Naive thymus-derived CD4-positive, alpha-beta T cell (primary cell): ENCODE measurements at regions not wholly inside any gene's neighbourhood (a gene's known extent, or its start where the extent isn't known, plus 50 kb on each side); places are given as distances from the start of the nearest gene placed in this dataset.

Source experiments
- ATAC-seq: fragments of 150-1000 bp; cut with Tn5 transposase; 2 replicates; pipeline ENCODE4 v1.10.0; 2021; ENCODE audit warnings: mild to moderate bottlenecking, moderate library complexity
- CTCF ChIA-PET: fragments of 350-600 bp; sonication (Branson Sonifier 250); formaldehyde crosslinking; loops from one replicate; lab custom pipeline; 2021; ENCODE audit warnings: antibody characterized with exemption; lab: Charles Lee
- POLR2A ChIA-PET: fragments of 350-600 bp; sonication (Branson Sonifier 250); formaldehyde crosslinking; loops from one replicate; lab custom pipeline; 2021; ENCODE audit warnings: antibody characterized with exemption, inconsistent platforms; lab: Charles Lee
- DNase-seq, 9 donors: peaks; one replicate each; pipeline versions ENCODE4 v3.0.0 to v3.0.0-alpha.2; 2020 to 2022; ENCODE audit warnings: mixed read lengths in 1 of 9
- H3K27ac ChIP-seq: one replicate; pipeline ENCODE4 v1.7.0; 2013; ENCODE audit warnings: mild to moderate bottlenecking, low read depth, low read length, moderate library complexity
- H3K27me3 ChIP-seq, 2 donors: one replicate each; pipeline ENCODE4 v1.7.0; 2013; ENCODE audit warnings: low read length in 2 of 2, mild to moderate bottlenecking in 2 of 2, moderate library complexity in 2 of 2; ENCODE audit not compliant: control insufficient read depth in 2 of 2, insufficient read depth in 2 of 2
- H3K36me3 ChIP-seq, 3 experiments: 1 replicate in 2 of 3; 2 replicates in 1 of 3; pipeline ENCODE4 v1.7.0; 2013; ENCODE audit warnings: low read length in 3 of 3, mild to moderate bottlenecking in 3 of 3, moderate library complexity in 1 of 3; ENCODE audit not compliant: insufficient read depth in 3 of 3, control insufficient read depth in 2 of 3
- H3K4me1 ChIP-seq, 2 donors: one replicate each; pipeline ENCODE4 v1.7.0; 2013; ENCODE audit warnings: low read length in 2 of 2, mild to moderate bottlenecking in 2 of 2, moderate library complexity in 1 of 2; ENCODE audit not compliant: control insufficient read depth in 2 of 2, insufficient read depth in 2 of 2
- H3K4me3 ChIP-seq: 2 replicates; pipeline ENCODE4 v1.7.0; 2013; ENCODE audit warnings: mild to moderate bottlenecking, low read length
- H3K9me3 ChIP-seq, 3 experiments: 1 replicate in 2 of 3; 2 replicates in 1 of 3; pipeline ENCODE4 v1.7.0; 2013; ENCODE audit warnings: low read length in 3 of 3; ENCODE audit not compliant: control insufficient read depth in 2 of 3
- H3K27ac Mint-ChIP-seq, 9 donors: one replicate each; pipeline ENCODE4 v1.8.0; 2020 to 2022; ENCODE audit warnings: mixed read lengths in 9 of 9, mild to moderate bottlenecking in 8 of 9, moderate library complexity in 5 of 9, inconsistent platforms in 2 of 9
- H3K27me3 Mint-ChIP-seq, 5 donors: one replicate each; pipeline ENCODE4 v1.8.0; 2021 to 2022; ENCODE audit warnings: mixed read lengths in 5 of 5, mild to moderate bottlenecking in 1 of 5
- H3K36me3 Mint-ChIP-seq, 5 donors: one replicate each; pipeline ENCODE4 v1.8.0; 2020 to 2022; ENCODE audit warnings: mixed read lengths in 5 of 5, mild to moderate bottlenecking in 3 of 5, inconsistent platforms in 1 of 5
- H3K4me1 Mint-ChIP-seq, 7 donors: one replicate each; pipeline ENCODE4 v1.8.0; 2020 to 2022; ENCODE audit warnings: mixed read lengths in 7 of 7, mild to moderate bottlenecking in 3 of 7, inconsistent platforms in 1 of 7
- H3K4me3 Mint-ChIP-seq, 10 donors: one replicate each; pipeline ENCODE4 v1.8.0; 2020 to 2022; ENCODE audit warnings: mild to moderate bottlenecking in 10 of 10, mixed read lengths in 10 of 10, moderate library complexity in 6 of 10, inconsistent platforms in 2 of 10
- H3K9me3 Mint-ChIP-seq, 11 donors: one replicate each; pipeline ENCODE4 v1.8.0; 2020 to 2022; ENCODE audit warnings: mixed read lengths in 11 of 11, mild to moderate bottlenecking in 4 of 11, inconsistent platforms in 1 of 11, moderate library complexity in 1 of 11
- intact Hi-C, 2 donors: fragments of 100-400 bp; cut with micrococcal nuclease; formaldehyde crosslinking; loops; one replicate each; pipeline ENCODE4 v1.15.1; 2023

- Histone ChIP-seq H3K9me3 (no peaks in the 10 kb centered on the region), H3K36me3 (no peaks in the 10 kb centered on the region), H3K27ac (no peak overlapping the region), H3K4me3 (no peak overlapping the region), H3K4me1 (no peaks in the 10 kb centered on the region), H3K27me3 (no peaks in the 10 kb centered on the region)
- ChIA-PET POLR2A (no interaction called here), CTCF (no interaction called here)
- intact Hi-C loops: no loop called here
- Mint-ChIP-seq H3K9me3 (peaks cover 0 to 3% (median 0%) of the 10 kb centered on the region in 11 donors), H3K4me3 (no peak overlapping the region), H3K36me3 (peaks cover 0 to 9% (median 0%) of the 10 kb centered on the region in 5 donors), H3K27ac (peak overlapping the region in 1 of 9 donors; percentile 39), H3K27me3 (peaks cover 0 to 3% (median 0%) of the 10 kb centered on the region in 5 donors), H3K4me1 (peaks cover 0 to 25% (median 2%) of the 10 kb centered on the region in 7 donors)
- DNase-seq (no peak), ATAC-seq (no peak)
These were observed 135.3 kb downstream of the RPLP1 start for GRCh38 chr15:69587723-69588426.

GRCh38 chr15:69590201-69590710 is 137.6 kb downstream of the RPLP1 start:
- Histone ChIP-seq H3K9me3 (no peaks in the 10 kb centered on the region), H3K27ac (no peak overlapping the region), H3K27me3 (no peaks in the 10 kb centered on the region), H3K4me1 (no peaks in the 10 kb centered on the region), H3K4me3 (no peak overlapping the region), H3K36me3 (no peaks in the 10 kb centered on the region)
- intact Hi-C loops: loop anchor here in 1 of 2 donors (5.0 kb wide), 1 partner anchor 562 kb away; no protein-coding TSS in a partner anchor
- no peak for ATAC-seq
- Mint-ChIP-seq H3K27me3 (peaks cover 0 to 5% (median 0%) of the 10 kb centered on the region in 5 donors), H3K4me1 (peaks cover 8 to 16% (median 10%) of the 10 kb centered on the region in 7 donors), H3K36me3 (peaks cover 0 to 10% (median 0%) of the 10 kb centered on the region in 5 donors), H3K4me3 (no peak overlapping the region), H3K9me3 (peaks cover 0 to 3% (median 0%) of the 10 kb centered on the region in 11 donors), H3K27ac (peak overlapping the region in 1 of 9 donors; percentile 2)
- DNase-seq: no peak
- POLR2A ChIA-PET: no interaction called here
- CTCF ChIA-PET: no interaction called here

- Histone ChIP-seq H3K4me1 (no peaks in the 10 kb centered on the region), H3K27me3 (no peaks in the 10 kb centered on the region), H3K4me3 (no peak overlapping the region), H3K27ac (no peak overlapping the region), H3K9me3 (no peaks in the 10 kb centered on the region), H3K36me3 (no peaks in the 10 kb centered on the region)
- ChIA-PET POLR2A (no interaction called here), CTCF (interaction anchor here (0.5 to 0.7 kb wide), 4 partner anchors 16 to 1028 kb away, joined by 3 to 4 read pairs (median 4); no protein-coding TSS in a partner anchor)
- DNase-seq (no peak), ATAC-seq (no peak)
- Mint-ChIP-seq H3K27ac (peak overlapping the region in 1 of 9 donors; percentile 43), H3K4me3 (no peak overlapping the region), H3K27me3 (peaks cover 0 to 8% (median 0%) of the 10 kb centered on the region in 5 donors), H3K36me3 (peaks cover 0 to 10% (median 0%) of the 10 kb centered on the region in 5 donors), H3K9me3 (peaks cover 0 to 3% (median 0%) of the 10 kb centered on the region in 11 donors), H3K4me1 (peaks cover 8 to 17% (median 13%) of the 10 kb centered on the region in 7 donors)
- intact Hi-C loops: loop anchor here in 1 of 2 donors (5.0 kb wide), 1 partner anchor 561 kb away; no protein-coding TSS in a partner anchor
These were observed 138.4 kb downstream of the RPLP1 start for GRCh38 chr15:69590932-69591524.

- ATAC-seq: no peak
- no peak overlapping the region for H3K4me3 ChIP-seq
- Mint-ChIP-seq H3K9me3 (peaks cover 0 to 3% (median 0%) of the 10 kb centered on the region in 11 donors), H3K36me3 (peaks cover 0 to 10% (median 0%) of the 10 kb centered on the region in 5 donors), H3K4me3 (no peak overlapping the region), H3K27me3 (peaks cover 0 to 9% (median 0%) of the 10 kb centered on the region in 5 donors), H3K4me1 (peaks cover 8 to 17% (median 13%) of the 10 kb centered on the region in 7 donors), H3K27ac (no peak overlapping the region)
- CTCF ChIA-PET: interaction anchor here (0.6 to 0.7 kb wide), 2 partner anchors 17 to 462 kb away, joined by 4 read pairs; no protein-coding TSS in a partner anchor
- intact Hi-C loops: loop anchor here in 1 of 2 donors (5.0 kb wide), 1 partner anchor 560 kb away; no protein-coding TSS in a partner anchor
- H3K9me3 ChIP-seq: no peaks in the 10 kb centered on the region
- no peaks in the 10 kb centered on the region for H3K36me3 ChIP-seq
- H3K27me3 ChIP-seq: no peaks in the 10 kb centered on the region
- no peak for DNase-seq
- POLR2A ChIA-PET: no interaction called here
- no peak overlapping the region for H3K27ac ChIP-seq
- no peaks in the 10 kb centered on the region for H3K4me1 ChIP-seq
These were observed 139.4 kb downstream of the RPLP1 start for GRCh38 chr15:69591905-69592508.

- Mint-ChIP-seq H3K27ac (no peak overlapping the region), H3K9me3 (peaks cover 0 to 3% (median 0%) of the 10 kb centered on the region in 11 donors), H3K36me3 (peaks cover 0 to 9% (median 0%) of the 10 kb centered on the region in 5 donors), H3K4me3 (no peak overlapping the region), H3K27me3 (peaks cover 0 to 11% (median 2%) of the 10 kb centered on the region in 5 donors), H3K4me1 (peaks cover 8 to 17% (median 13%) of the 10 kb centered on the region in 7 donors)
- H3K4me1 ChIP-seq: no peaks in the 10 kb centered on the region
- POLR2A ChIA-PET: interaction anchor here (0.7 kb wide), 1 partner anchor 946 kb away, joined by 3 read pairs; no protein-coding TSS in a partner anchor
- no peak for ATAC-seq
- no peak overlapping the region for H3K27ac ChIP-seq
- no peaks in the 10 kb centered on the region for H3K9me3 ChIP-seq
- CTCF ChIA-PET: no interaction called here
- H3K36me3 ChIP-seq: no peaks in the 10 kb centered on the region
- no peak for DNase-seq
- no peak overlapping the region for H3K4me3 ChIP-seq
- intact Hi-C loops: loop anchor here in 1 of 2 donors (5.0 kb wide), 1 partner anchor 559 kb away; no protein-coding TSS in a partner anchor
- no peaks in the 10 kb centered on the region for H3K27me3 ChIP-seq
These were observed 140.3 kb downstream of the RPLP1 start for GRCh38 chr15:69592954-69593353.

GRCh38 chr15:69593488-69593887 is 140.9 kb downstream of the RPLP1 start:
- Histone ChIP-seq H3K4me1 (no peaks in the 10 kb centered on the region), H3K27me3 (no peaks in the 10 kb centered on the region), H3K4me3 (no peak overlapping the region), H3K27ac (no peak overlapping the region), H3K9me3 (no peaks in the 10 kb centered on the region), H3K36me3 (no peaks in the 10 kb centered on the region)
- H3K4me1 Mint-ChIP-seq: peaks cover 8 to 17% (median 13%) of the 10 kb centered on the region in 7 donors
- H3K4me3 Mint-ChIP-seq: no peak overlapping the region
- CTCF ChIA-PET: interaction anchor here (0.7 kb wide), 1 partner anchor 254 kb away, joined by 3 read pairs; no protein-coding TSS in a partner anchor
- DNase-seq (no peak), ATAC-seq (no peak)
- intact Hi-C loops: loop anchor here in 1 of 2 donors (5.0 kb wide), 1 partner anchor 559 kb away; no protein-coding TSS in a partner anchor
- POLR2A ChIA-PET: interaction anchor here (0.7 kb wide), 1 partner anchor 945 kb away, joined by 3 read pairs; no protein-coding TSS in a partner anchor
- H3K9me3 Mint-ChIP-seq: peaks cover 0 to 3% (median 0%) of the 10 kb centered on the region in 11 donors
- H3K27me3 Mint-ChIP-seq: peaks cover 2 to 14% (median 4%) of the 10 kb centered on the region in 5 donors
- no peak overlapping the region for H3K27ac Mint-ChIP-seq
- H3K36me3 Mint-ChIP-seq: peaks cover 0 to 6% (median 0%) of the 10 kb centered on the region in 5 donors
